Ovary (tissue), 7 donors: ENCODE measurements at regions not wholly inside any gene's neighbourhood (a gene's known extent, or its start where the extent isn't known, plus 50 kb on each side); places are given as distances from the start of the nearest gene placed in this dataset.

ENCODE experiments used
- DNase-seq, 5 donors: peaks; one replicate each; pipeline ENCODE4 v3.0.0-alpha.2; 2019 to 2020
- H3K27ac ChIP-seq, 2 donors: fragments of 200-600 bp; one replicate each; pipeline versions ENCODE4 v1.5.1 to v1.8.0; 2019 to 2022
- H3K27me3 ChIP-seq: fragments of 200-600 bp; one replicate; pipeline ENCODE4 v1.8.0; 2022
- H3K36me3 ChIP-seq: fragments of 200-600 bp; sonication (generic); one replicate; pipeline ENCODE4 v1.5.1; 2019
- H3K4me1 ChIP-seq: one replicate; pipeline ENCODE4 v1.8.1; 2013; ENCODE audit warnings: mild to moderate bottlenecking, moderate library complexity; ENCODE audit not compliant: insufficient read depth
- H3K4me3 ChIP-seq: fragments of 200-600 bp; sonication (generic); one replicate; pipeline ENCODE4 v1.5.1; 2017
- H3K9me3 ChIP-seq, 2 donors: fragments of 200-600 bp in 1 of 2; sonication (generic) in 1 of 2; one replicate each; pipeline versions ENCODE4 v1.5.1 to v1.8.1; 2013 to 2019; ENCODE audit warnings: mild to moderate bottlenecking in 1 of 2, moderate library complexity in 1 of 2
- CTCF ChIP-seq, 3 donors: fragments of 450-650 bp in 2 of 3; fragments of 200-600 bp in 1 of 3; IDR thresholded peaks; one replicate each; pipeline versions ENCODE4 v1.5.1 to v1.8.0; 2016 to 2022; ENCODE audit warnings: antibody characterized with exemption in 3 of 3, mild to moderate bottlenecking in 1 of 3
- EP300 ChIP-seq: sonication (generic); formaldehyde crosslinking; IDR thresholded peaks from one replicate; pipeline ENCODE4 v1.6.1; 2017; ENCODE audit warnings: antibody characterized with exemption
- POLR2A ChIP-seq: fragments of 450-650 bp; IDR thresholded peaks from one replicate; pipeline ENCODE4 v1.6.1; 2017; ENCODE audit warnings: antibody characterized with exemption, mild to moderate bottlenecking, moderate library complexity
- WGBS, 3 donors: extraction: QIAGEN DNeasy Blood & Tissue Kit in 1 of 3; methylation state at CpG; one replicate each; pipeline versions ENCODE4 v1.1.5 to v1.1.7; 2013 to 2017; 5-methylcytosine and 5-hydroxymethylcytosine counted together
- intact Hi-C, 4 donors: fragments of 100-400 bp; cut with DNase I; formaldehyde crosslinking; loops; one replicate each; pipeline versions ENCODE4 v1.11.0 to v1.15.1; 2022 to 2023
- donor health status: DM: no; HTN: no; CAD: no; lungs with moderate emphysema.
- donor health status: DM: no; HTN: no; CAD: no.
- donor health status: Bipolar disorder and iron deficiency.
- donor health status: DM: no; HTN: no; CAD: no.
- donor health status: DM: yes; HTN: yes; CAD: no.

- WGBS, 3 donors, result 64 to 81% (median 77%) methylated on average over 7 of the region's 7 CpGs
Measured at GRCh38 chr2:9763356-9764152, 79.7 kb upstream of the TAF1B start.

GRCh38 chr2:9764153-9764778, 79.0 kb upstream of the TAF1B start:
- Histone ChIP-seq H3K27me3 (no peaks in the 10 kb centered on the region), H3K4me3 (no peak overlapping the region), H3K36me3 (no peaks in the 10 kb centered on the region), H3K9me3 (no peaks in the 10 kb centered on the region), H3K4me1 (no peaks in the 10 kb centered on the region), H3K27ac (no peak overlapping the region)
- no peak for DNase-seq
- intact Hi-C loops, result no loop called here
- WGBS, 3 donors, result 81 to 92% (median 84%) methylated on average over 7 of the region's 7 CpGs
- TF ChIP-seq POLR2A, result no peak
- TF ChIP-seq CTCF (IDR thresholded peaks at IDR 0.05), result no peak
- no peak for TF ChIP-seq EP300

More at GRCh38 chr2:9763356-9764152, 79.7 kb upstream of the TAF1B start:
- Histone ChIP-seq H3K36me3 (no peaks in the 10 kb centered on the region), H3K9me3 (no peaks in the 10 kb centered on the region), H3K4me3 (no peak overlapping the region), H3K4me1 (no peaks in the 10 kb centered on the region), H3K27ac (no peak overlapping the region), H3K27me3 (no peaks in the 10 kb centered on the region)
- DNase-seq, result no peak
- no peak for TF ChIP-seq CTCF (IDR thresholded peaks at IDR 0.05)
- no peak for TF ChIP-seq EP300
- intact Hi-C loops, result no loop called here

GRCh38 chr2:9765611-9766531, 77.4 kb upstream of the TAF1B start:
- H3K27me3 ChIP-seq, result no peaks in the 10 kb centered on the region
- H3K27ac ChIP-seq, result no peak overlapping the region
- no peak for TF ChIP-seq CTCF (IDR thresholded peaks at IDR 0.05)
- no peak for TF ChIP-seq POLR2A
- WGBS, 3 donors, result 74 to 82% (median 78%) methylated on average over 13 to 18 of the region's 18 CpGs
- intact Hi-C loops, result no loop called here
- H3K9me3 ChIP-seq, result no peaks in the 10 kb centered on the region
- H3K4me3 ChIP-seq, result no peak overlapping the region
- H3K36me3 ChIP-seq, result no peaks in the 10 kb centered on the region
- no peak for DNase-seq
- peaks cover 5% of the 10 kb centered on the region for H3K4me1 ChIP-seq

DNA sequence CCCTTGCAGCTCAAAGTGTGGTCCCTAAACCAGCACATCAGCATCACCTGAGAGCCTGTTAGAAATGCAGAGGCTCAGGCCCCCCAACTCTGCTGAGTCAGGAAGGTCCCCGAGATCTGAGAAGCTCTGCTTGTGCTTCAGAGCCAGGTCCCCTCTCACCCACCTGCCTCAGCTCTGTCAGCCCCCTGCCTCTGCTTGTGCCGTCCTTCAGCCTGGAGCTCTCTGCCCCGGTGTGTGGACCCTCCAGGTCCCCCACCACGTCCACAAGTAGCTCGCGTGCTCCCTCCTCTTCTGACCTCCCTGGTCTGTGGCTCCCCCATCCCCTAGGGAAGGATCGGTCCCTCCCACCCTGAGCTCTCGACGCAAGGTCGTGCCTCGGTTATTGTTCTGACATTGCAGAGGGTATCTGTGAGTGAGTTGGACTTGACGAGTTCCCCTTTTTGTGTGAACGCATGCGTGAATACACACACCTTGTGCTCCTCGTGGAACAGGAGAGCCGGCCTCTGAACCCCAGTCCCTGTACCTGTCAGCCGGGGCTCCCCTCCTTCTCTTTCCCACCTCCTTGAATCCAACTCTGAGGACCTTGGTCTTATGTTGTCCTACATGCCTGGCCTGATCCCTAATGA, 75.5 kb upstream of the TAF1B start:
- TF ChIP-seq POLR2A (no peak), CTCF (IDR thresholded peaks at IDR 0.05) (no peak), EP300 (no peak)
- no peak overlapping the region for H3K27ac ChIP-seq
- no peaks in the 10 kb centered on the region for H3K9me3 ChIP-seq
- H3K4me1 ChIP-seq, result peaks cover 5% of the 10 kb centered on the region
- H3K4me3 ChIP-seq, result no peak overlapping the region
- DNase-seq, result no peak
- H3K27me3 ChIP-seq, result no peaks in the 10 kb centered on the region
- WGBS, 3 donors, result 93 to 98% (median 96%) methylated on average over 17 of the region's 17 CpGs
- H3K36me3 ChIP-seq, result no peaks in the 10 kb centered on the region
- intact Hi-C loops, result no loop called here
